ENCODE measurements at regions not wholly inside any gene's neighbourhood (a gene's known extent, or its start where the extent isn't known, plus 50 kb on each side); places are given as distances from the start of the nearest gene placed in this dataset.

- no peaks in the 10 kb centered on the region for H3K79me2 ChIP-seq (replicated peaks; ENCODE audit: insufficient read depth)
- no peak overlapping the region for H3K27ac Mint-ChIP-seq
- peak overlapping the region; percentile 33; the same call in 1 of the 2 replicates for H2AFZ ChIP-seq
- DNase-seq (ENCODE audit: low spot score), result no peak
- no peaks in the 10 kb centered on the region for H3F3A ChIP-seq (replicated peaks; ENCODE audit: low read depth)
- no peaks in the 10 kb centered on the region for H4K20me1 ChIP-seq (replicated peaks; ENCODE audit: insufficient read depth)
- H3K4me1 ChIP-seq (ENCODE audit: insufficient read depth), result no peaks in the 10 kb centered on the region
- H3K4me3 ChIP-seq, result no peak overlapping the region
- peaks cover 6% of the 10 kb centered on the region; the same call in 2 of the 3 replicates for H3K9me3 Mint-ChIP-seq
- no peaks in the 10 kb centered on the region for H3K27me3 ChIP-seq (ENCODE audit: insufficient read depth)
- ATAC-seq, result no peak
- no peak overlapping the region for H3K27ac ChIP-seq (ENCODE audit: low read depth)
- no peaks in the 10 kb centered on the region for H3K27me3 Mint-ChIP-seq (ENCODE audit: insufficient read depth, low read depth, poor library complexity)
- H3K4me1 Mint-ChIP-seq, result no peaks in the 10 kb centered on the region
- H3K36me3 ChIP-seq (ENCODE audit: insufficient read depth), result no peaks in the 10 kb centered on the region
- no peaks in the 10 kb centered on the region for H3K36me3 Mint-ChIP-seq (ENCODE audit: low read depth)
- no peak overlapping the region for H3K4me3 Mint-ChIP-seq
- no peaks in the 10 kb centered on the region; the same call in 1 of the 2 replicates for H3K9me2 ChIP-seq (ENCODE audit: insufficient read depth)
- H3K4me2 ChIP-seq, result no peak overlapping the region
- TF ChIP-seq REST (IDR thresholded peaks at IDR 0.05; ENCODE audit: unreplicated experiment) (no peak), ETS1 (IDR thresholded peaks at IDR 0.05) (no peak), ZNF114 (CRISPR knock-in tag; IDR thresholded peaks at IDR 0.05) (no peak), CTCF (conservative IDR thresholded peaks at IDR 0.05; ENCODE audit: low read depth in 2 of 2) (no peak), EZH2 (IDR thresholded peaks at IDR 0.05; ENCODE audit: low read depth, unreplicated experiment) (no peak), ZNF462 (CRISPR knock-in tag; IDR thresholded peaks at IDR 0.05) (no peak), STAT1 (IDR thresholded peaks at IDR 0.05; ENCODE audit: unreplicated experiment) (no peak), EZH2phosphoT487 (IDR thresholded peaks at IDR 0.05; ENCODE audit: unreplicated experiment) (no peak), POLR2AphosphoS5 (IDR thresholded peaks at IDR 0.05; ENCODE audit: low read depth) (no peak), JUNB (IDR thresholded peaks at IDR 0.05; ENCODE audit: unreplicated experiment) (no peak), CREB1 (CRISPR knock-in tag; IDR thresholded peaks at IDR 0.05; ENCODE audit: low read depth) (no peak), NANOG (IDR thresholded peaks at IDR 0.05; ENCODE audit: borderline replicate concordance) (no peak), ZNF331 (CRISPR knock-in tag; IDR thresholded peaks at IDR 0.05; ENCODE audit: low read depth) (no peak)
Observed at GRCh38 chr6:17032988-17033634, 68.7 kb upstream of the STMND1 start.

Data from GM23338 (cell line).